ENCODE measurements at regions not wholly inside any gene's neighbourhood (a gene's known extent, or its start where the extent isn't known, plus 50 kb on each side); places are given as distances from the start of the nearest gene placed in this dataset.

GRCh38 chr16:35296962-35297653 is 1837.7 kb downstream of the TP53TG3F start:
- Histone ChIP-seq H3K9me3 (ENCODE audit: control insufficient read depth, insufficient read depth, low read depth, low read length) (no peaks in the 10 kb centered on the region), H3K4me1 (ENCODE audit: control insufficient read depth, insufficient read depth, low read length) (no peaks in the 10 kb centered on the region), H3K36me3 (ENCODE audit: control insufficient read depth, insufficient read depth, low read length) (no peaks in the 10 kb centered on the region), H3K4me3 (ENCODE audit: low read depth in 2 of 2, low read length in 2 of 2) (no peak overlapping the region), H3K27ac (ENCODE audit: low read length) (no peak overlapping the region), H3K27me3 (ENCODE audit: control insufficient read depth, insufficient read depth, low read length) (no peaks in the 10 kb centered on the region)
- TF ChIP-seq, protein P1, sequence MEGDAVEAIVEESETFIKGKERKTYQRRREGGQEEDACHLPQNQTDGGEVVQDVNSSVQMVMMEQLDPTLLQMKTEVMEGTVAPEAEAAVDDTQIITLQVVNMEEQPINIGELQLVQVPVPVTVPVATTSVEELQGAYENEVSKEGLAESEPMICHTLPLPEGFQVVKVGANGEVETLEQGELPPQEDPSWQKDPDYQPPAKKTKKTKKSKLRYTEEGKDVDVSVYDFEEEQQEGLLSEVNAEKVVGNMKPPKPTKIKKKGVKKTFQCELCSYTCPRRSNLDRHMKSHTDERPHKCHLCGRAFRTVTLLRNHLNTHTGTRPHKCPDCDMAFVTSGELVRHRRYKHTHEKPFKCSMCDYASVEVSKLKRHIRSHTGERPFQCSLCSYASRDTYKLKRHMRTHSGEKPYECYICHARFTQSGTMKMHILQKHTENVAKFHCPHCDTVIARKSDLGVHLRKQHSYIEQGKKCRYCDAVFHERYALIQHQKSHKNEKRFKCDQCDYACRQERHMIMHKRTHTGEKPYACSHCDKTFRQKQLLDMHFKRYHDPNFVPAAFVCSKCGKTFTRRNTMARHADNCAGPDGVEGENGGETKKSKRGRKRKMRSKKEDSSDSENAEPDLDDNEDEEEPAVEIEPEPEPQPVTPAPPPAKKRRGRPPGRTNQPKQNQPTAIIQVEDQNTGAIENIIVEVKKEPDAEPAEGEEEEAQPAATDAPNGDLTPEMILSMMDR (IDR thresholded peaks at IDR 0.05), result no peak
- TF ChIP-seq SIN3A (IDR thresholded peaks at IDR 0.05; ENCODE audit: borderline replicate concordance, insufficient read depth, low read depth, low read length) (no peak), TCF7L2 (IDR thresholded peaks at IDR 0.05; ENCODE audit: low read depth, low read length) (no peak), POLR2AphosphoS5 (IDR thresholded peaks at IDR 0.05; ENCODE audit: low read depth, low read length) (no peak)
- TF ChIP-seq, protein P2, sequence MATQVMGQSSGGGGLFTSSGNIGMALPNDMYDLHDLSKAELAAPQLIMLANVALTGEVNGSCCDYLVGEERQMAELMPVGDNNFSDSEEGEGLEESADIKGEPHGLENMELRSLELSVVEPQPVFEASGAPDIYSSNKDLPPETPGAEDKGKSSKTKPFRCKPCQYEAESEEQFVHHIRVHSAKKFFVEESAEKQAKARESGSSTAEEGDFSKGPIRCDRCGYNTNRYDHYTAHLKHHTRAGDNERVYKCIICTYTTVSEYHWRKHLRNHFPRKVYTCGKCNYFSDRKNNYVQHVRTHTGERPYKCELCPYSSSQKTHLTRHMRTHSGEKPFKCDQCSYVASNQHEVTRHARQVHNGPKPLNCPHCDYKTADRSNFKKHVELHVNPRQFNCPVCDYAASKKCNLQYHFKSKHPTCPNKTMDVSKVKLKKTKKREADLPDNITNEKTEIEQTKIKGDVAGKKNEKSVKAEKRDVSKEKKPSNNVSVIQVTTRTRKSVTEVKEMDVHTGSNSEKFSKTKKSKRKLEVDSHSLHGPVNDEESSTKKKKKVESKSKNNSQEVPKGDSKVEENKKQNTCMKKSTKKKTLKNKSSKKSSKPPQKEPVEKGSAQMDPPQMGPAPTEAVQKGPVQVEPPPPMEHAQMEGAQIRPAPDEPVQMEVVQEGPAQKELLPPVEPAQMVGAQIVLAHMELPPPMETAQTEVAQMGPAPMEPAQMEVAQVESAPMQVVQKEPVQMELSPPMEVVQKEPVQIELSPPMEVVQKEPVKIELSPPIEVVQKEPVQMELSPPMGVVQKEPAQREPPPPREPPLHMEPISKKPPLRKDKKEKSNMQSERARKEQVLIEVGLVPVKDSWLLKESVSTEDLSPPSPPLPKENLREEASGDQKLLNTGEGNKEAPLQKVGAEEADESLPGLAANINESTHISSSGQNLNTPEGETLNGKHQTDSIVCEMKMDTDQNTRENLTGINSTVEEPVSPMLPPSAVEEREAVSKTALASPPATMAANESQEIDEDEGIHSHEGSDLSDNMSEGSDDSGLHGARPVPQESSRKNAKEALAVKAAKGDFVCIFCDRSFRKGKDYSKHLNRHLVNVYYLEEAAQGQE (IDR thresholded peaks at IDR 0.05; ENCODE audit: insufficient read depth in 1 of 2, low read depth in 2 of 2, low read length in 1 of 2), result no peak
- DNase-seq (ENCODE audit: low read depth, low spot score), result no peak
- ChIA-PET POLR2A (no interaction called here), CTCF (no interaction called here)
- in situ Hi-C loops (cut with HindIII; ENCODE audit: low pct_unique_long_range_greater_than_20kb, low sequenced_read_pairs), result no loop called here
- no peak for ATAC-seq
- no TSS peak for BruUV-seq (replicated peaks)
- intact Hi-C loops (cut with micrococcal nuclease; ENCODE audit: unreplicated experiment), result no loop called here

- H3K36me3 ChIP-seq (ENCODE audit: control insufficient read depth, insufficient read depth, low read length), result no peaks in the 10 kb centered on the region
- TF ChIP-seq, protein P2 (IDR thresholded peaks at IDR 0.05; ENCODE audit: insufficient read depth in 1 of 2, low read depth in 2 of 2, low read length in 1 of 2), result no peak
- ChIA-PET POLR2A (no interaction called here), CTCF (no interaction called here)
- no TSS peak for BruUV-seq (replicated peaks)
- H3K4me3 ChIP-seq (ENCODE audit: low read depth in 2 of 2, low read length in 2 of 2), result no peak overlapping the region
- ATAC-seq, result no peak
- no peak for DNase-seq (ENCODE audit: low read depth, low spot score)
- no peaks in the 10 kb centered on the region for H3K27me3 ChIP-seq (ENCODE audit: control insufficient read depth, insufficient read depth, low read length)
- intact Hi-C loops (cut with micrococcal nuclease; ENCODE audit: unreplicated experiment) (no loop called here), in situ Hi-C loops (cut with HindIII; ENCODE audit: low pct_unique_long_range_greater_than_20kb, low sequenced_read_pairs) (no loop called here)
- H3K27ac ChIP-seq (ENCODE audit: low read length), result no peak overlapping the region
- H3K9me3 ChIP-seq (ENCODE audit: control insufficient read depth, insufficient read depth, low read depth, low read length), result no peaks in the 10 kb centered on the region
- H3K4me1 ChIP-seq (ENCODE audit: control insufficient read depth, insufficient read depth, low read length), result no peaks in the 10 kb centered on the region
Measured at GRCh38 chr16:35298460-35299243, 1839.2 kb downstream of the TP53TG3F start.

All from Panc1 (cell line).